ENCODE measurements at regions not wholly inside any gene's neighbourhood (a gene's known extent, or its start where the extent isn't known, plus 50 kb on each side); places are given as distances from the start of the nearest gene placed in this dataset.

DNA sequence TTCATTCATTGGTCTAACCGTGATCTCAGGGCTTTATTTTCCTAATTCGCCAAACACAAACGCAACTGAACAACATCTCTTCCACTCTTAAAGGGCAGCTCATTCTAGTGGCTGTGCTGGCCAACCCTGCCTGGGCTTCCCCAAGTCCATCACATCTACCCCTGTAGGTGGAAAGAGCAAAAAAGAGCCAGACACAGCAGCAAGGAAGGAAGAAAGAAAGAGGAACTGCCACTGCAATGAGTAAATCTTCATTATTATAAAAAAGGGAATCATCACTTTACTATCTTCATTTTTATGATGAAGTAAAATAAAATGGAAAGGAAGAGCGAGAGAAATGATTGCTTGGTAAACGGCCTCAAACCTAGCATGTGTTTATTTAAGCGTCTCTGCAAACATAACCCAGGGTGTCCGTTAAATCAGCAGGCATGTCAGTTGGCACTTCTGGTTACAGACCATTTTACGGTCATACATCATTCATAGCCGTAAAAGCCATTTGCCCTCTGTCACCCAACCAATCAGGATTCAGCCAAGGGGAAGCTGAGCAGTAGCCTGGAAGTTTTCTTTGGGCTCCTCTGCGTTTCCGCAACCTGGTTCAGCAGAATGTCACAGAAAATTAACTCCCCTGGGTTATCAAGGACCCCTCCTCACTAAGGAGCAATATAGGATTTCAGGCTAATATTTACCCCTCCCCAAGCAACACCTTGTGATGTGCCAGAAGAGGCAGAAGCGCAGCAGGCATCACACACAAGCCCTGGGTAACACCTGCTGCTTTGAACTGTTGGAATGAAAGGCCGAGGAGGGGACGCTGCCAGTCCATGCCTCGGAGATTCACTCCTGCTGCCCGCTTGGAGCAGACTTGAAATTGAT lies 234.0 kb downstream of the SNX10 start:
- BruUV-seq (replicated peaks): no TSS peak
- Histone ChIP-seq H3K9me3 (ENCODE audit: control insufficient read depth in 1 of 2, insufficient read depth in 1 of 2, low read depth in 1 of 2, low read length in 2 of 2) (no peaks in the 10 kb centered on the region), H3K4me3 (replicated peaks in 1 of 2; ENCODE audit: low read depth in 1 of 2, low read length in 2 of 2) (no peak overlapping the region), H3K27ac (ENCODE audit: low read depth, low read length) (no peak overlapping the region), H4K20me1 (ENCODE audit: insufficient read depth) (no peaks in the 10 kb centered on the region), H3K36me3 (ENCODE audit: control insufficient read depth in 1 of 2, insufficient read depth in 2 of 2, low read length in 2 of 2) (no peaks in the 10 kb centered on the region), H3K4me1 (ENCODE audit: control insufficient read depth in 1 of 2, insufficient read depth in 2 of 2, low read length in 2 of 2) (no peaks in the 10 kb centered on the region), H3K79me2 (ENCODE audit: insufficient read depth, low read length) (no peaks in the 10 kb centered on the region), H3K9ac (ENCODE audit: low read length) (no peak overlapping the region), H2AFZ (ENCODE audit: low read depth, low read length, poor library complexity, severe bottlenecking) (no peak overlapping the region), H3K27me3 (ENCODE audit: insufficient read depth, low read length) (no peaks in the 10 kb centered on the region), H3K9me2 (ENCODE audit: insufficient read depth) (no peaks in the 10 kb centered on the region), H3K4me2 (ENCODE audit: low read length) (no peak overlapping the region)
- intact Hi-C loops (cut with micrococcal nuclease): no loop called here
- ChIA-PET CTCF (no interaction called here), POLR2A (no interaction called here), RAD21 (ENCODE audit: low non-redundant PET in 1 of 2, low total read pairs in 2 of 2, uncharacterized antibody in 2 of 2, unreplicated experiment in 2 of 2) (no interaction called here)
- ATAC-seq (no peak), DNase-seq (ENCODE audit: low read depth, low spot score) (no peak)
- no peak for TF ChIP-seq ATF3 (IDR thresholded peaks at IDR 0.05)

DNA sequence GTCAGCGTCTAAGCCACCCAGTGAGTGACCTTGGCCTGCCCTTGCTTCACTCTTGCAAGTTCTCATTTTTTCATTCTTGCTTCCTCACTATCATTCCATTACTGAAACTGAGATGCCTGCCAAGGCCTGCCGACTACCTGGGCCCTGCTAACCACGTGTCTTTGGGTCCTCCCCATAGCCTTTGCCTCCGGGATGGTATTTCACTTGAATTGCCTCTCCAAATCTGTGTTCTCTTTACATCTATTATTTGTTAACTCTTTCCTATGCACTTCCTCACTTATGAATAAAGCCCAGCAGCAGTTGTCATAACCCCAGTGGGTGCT lies 234.6 kb downstream of the SNX10 start:
- H4K20me1 ChIP-seq (ENCODE audit: insufficient read depth): no peaks in the 10 kb centered on the region
- DNase-seq (ENCODE audit: low read depth, low spot score) (no peak), ATAC-seq (no peak)
- peaks cover 4% of the 10 kb centered on the region; the same call in 1 of the 2 replicates for H3K27me3 ChIP-seq (ENCODE audit: insufficient read depth, low read length)
- ChIA-PET POLR2A (no interaction called here), CTCF (no interaction called here), RAD21 (ENCODE audit: low non-redundant PET in 1 of 2, low total read pairs in 2 of 2, uncharacterized antibody in 2 of 2, unreplicated experiment in 2 of 2) (no interaction called here)
- no peak overlapping the region for H3K4me3 ChIP-seq (replicated peaks in 1 of 2; ENCODE audit: low read depth in 1 of 2, low read length in 2 of 2)
- intact Hi-C loops (cut with micrococcal nuclease): no loop called here
- no peak overlapping the region for H3K27ac ChIP-seq (ENCODE audit: low read depth, low read length)
- BruUV-seq (replicated peaks): no TSS peak
- H3K4me1 ChIP-seq (ENCODE audit: control insufficient read depth in 1 of 2, insufficient read depth in 2 of 2, low read length in 2 of 2): no peaks in the 10 kb centered on the region
- no peak overlapping the region for H2AFZ ChIP-seq (ENCODE audit: low read depth, low read length, poor library complexity, severe bottlenecking)
- TF ChIP-seq, protein P1, sequence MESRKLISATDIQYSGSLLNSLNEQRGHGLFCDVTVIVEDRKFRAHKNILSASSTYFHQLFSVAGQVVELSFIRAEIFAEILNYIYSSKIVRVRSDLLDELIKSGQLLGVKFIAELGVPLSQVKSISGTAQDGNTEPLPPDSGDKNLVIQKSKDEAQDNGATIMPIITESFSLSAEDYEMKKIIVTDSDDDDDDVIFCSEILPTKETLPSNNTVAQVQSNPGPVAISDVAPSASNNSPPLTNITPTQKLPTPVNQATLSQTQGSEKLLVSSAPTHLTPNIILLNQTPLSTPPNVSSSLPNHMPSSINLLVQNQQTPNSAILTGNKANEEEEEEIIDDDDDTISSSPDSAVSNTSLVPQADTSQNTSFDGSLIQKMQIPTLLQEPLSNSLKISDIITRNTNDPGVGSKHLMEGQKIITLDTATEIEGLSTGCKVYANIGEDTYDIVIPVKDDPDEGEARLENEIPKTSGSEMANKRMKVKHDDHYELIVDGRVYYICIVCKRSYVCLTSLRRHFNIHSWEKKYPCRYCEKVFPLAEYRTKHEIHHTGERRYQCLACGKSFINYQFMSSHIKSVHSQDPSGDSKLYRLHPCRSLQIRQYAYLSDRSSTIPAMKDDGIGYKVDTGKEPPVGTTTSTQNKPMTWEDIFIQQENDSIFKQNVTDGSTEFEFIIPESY (IDR thresholded peaks at IDR 0.05; ENCODE audit: extremely low read depth, insufficient replicate concordance, low read length): no peak
- TF ChIP-seq SP1 (IDR thresholded peaks at IDR 0.05; ENCODE audit: low read depth) (no peak), POLR2A (IDR thresholded peaks at IDR 0.05; ENCODE audit: borderline replicate concordance, extremely low read depth, insufficient read depth, insufficient read length) (no peak), SIN3A (IDR thresholded peaks at IDR 0.05; ENCODE audit: low read depth) (no peak), SRF (IDR thresholded peaks at IDR 0.05; ENCODE audit: low read depth) (no peak), POLR2AphosphoS5 (IDR thresholded peaks at IDR 0.05; ENCODE audit: low read depth, low read length) (no peak), FOSL1 (IDR thresholded peaks at IDR 0.05; ENCODE audit: low read depth) (no peak), EZH2phosphoT487 (IDR thresholded peaks at IDR 0.05; ENCODE audit: borderline replicate concordance) (no peak)
- TF ChIP-seq, protein P2, sequence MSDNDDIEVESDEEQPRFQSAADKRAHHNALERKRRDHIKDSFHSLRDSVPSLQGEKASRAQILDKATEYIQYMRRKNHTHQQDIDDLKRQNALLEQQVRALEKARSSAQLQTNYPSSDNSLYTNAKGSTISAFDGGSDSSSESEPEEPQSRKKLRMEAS (IDR thresholded peaks at IDR 0.05): no peak
- no peaks in the 10 kb centered on the region for H3K9me3 ChIP-seq (ENCODE audit: control insufficient read depth in 1 of 2, insufficient read depth in 1 of 2, low read depth in 1 of 2, low read length in 2 of 2)
- no peaks in the 10 kb centered on the region for H3K9me2 ChIP-seq (ENCODE audit: insufficient read depth)
- H3K36me3 ChIP-seq (ENCODE audit: control insufficient read depth in 1 of 2, insufficient read depth in 2 of 2, low read length in 2 of 2): no peaks in the 10 kb centered on the region
- H3K9ac ChIP-seq (ENCODE audit: low read length): no peak overlapping the region
- H3K4me2 ChIP-seq (ENCODE audit: low read length): no peak overlapping the region
- no peaks in the 10 kb centered on the region for H3K79me2 ChIP-seq (ENCODE audit: insufficient read depth, low read length)
